SW 1271 (cell line): ENCODE measurements at regions not wholly inside any gene's neighbourhood (a gene's known extent, or its start where the extent isn't known, plus 50 kb on each side); places are given as distances from the start of the nearest gene placed in this dataset.
A peak's percentile ranks its signal among the peaks of the same experiment; 100 is the strongest.

Source experiments
- DNase-seq, 2 experiments: peaks; one replicate each; lab custom pipeline; 2025; lab: John Stamatoyannopoulos, UW

DNA sequence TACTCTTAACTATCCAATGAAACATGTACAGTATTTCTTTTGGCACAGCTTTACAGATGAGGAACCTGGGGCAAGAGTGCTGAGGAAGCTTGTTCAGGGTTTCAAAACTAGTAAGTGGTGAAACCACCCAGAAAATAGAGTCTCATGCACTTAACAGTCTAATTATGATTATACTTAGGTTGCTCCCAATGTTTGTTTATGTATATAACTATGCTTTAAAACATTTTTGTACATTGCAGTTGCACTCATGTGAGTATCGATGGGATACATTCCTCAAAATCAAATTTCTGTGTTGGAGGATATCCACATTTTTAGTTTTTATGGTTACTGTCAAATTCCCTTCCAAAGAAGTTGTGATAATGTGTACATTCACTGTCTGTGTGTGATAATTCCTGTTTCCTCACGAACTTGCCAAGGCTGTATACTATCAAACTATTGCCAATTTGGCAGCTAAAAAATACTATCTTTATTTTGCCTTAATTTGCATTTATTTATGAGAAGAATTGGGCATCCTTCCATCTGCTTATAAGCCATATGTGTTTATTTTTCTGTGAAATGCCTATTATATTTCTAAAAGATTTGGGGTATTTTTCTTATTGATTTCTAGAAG is 143.9 kb upstream of the SSTR1 start:
- no peak for DNase-seq

DNA sequence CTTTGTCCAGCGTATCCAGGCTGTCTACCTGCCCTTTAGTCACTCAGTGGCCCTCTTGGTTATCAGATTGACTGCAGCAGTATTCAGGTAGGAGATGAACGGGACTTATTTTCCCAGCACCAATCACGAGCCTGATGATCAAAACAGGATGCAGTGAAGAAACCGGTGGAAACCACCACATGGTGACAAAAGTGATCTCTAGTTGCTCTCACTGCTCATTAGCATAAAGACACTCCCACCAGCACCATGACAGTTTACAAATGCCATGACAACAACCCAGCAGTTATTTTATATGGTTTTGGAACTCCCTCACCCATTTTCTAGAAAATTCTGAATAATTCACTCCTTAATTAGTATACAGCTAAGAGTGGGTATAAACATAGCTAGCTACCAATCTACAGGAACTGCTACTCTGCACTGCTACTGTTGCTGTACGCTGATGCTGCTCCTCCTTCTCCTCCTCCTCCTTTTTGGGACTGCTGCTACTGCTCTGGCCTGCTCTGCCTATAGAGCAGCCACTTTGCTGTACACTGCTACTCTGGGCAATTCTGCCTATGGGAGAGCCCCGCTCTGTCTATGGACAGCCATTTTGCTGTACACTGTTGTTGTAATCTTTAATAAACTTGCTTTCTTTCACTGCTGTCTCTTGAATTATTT is 142.5 kb upstream of the SSTR1 start:
- no peak for DNase-seq

DNA sequence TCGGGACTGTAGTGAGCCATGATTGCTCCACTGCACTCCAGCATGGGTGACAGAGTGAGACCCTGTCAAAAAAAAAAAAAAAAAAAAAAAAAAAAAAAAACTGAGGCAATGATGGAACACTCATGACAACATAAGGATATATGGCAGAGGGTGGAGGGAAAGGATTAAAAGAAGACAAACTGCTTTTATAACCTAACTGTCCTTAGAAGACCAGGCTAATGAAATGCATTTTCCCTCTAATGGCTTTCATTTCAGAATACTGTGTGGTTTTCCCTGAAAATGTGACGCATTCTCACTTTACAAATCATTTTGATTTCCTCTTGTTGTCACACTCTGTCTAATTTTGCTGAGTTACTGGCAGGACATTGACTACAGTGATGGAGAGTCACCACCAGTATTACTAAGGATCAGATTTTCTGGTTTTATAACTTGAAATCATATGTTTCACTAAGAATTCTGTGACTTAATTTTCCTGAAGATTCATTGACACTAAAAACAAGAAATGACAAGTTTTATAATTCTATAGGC is 137.6 kb upstream of the SSTR1 start:
- DNase-seq, result no peak

DNA sequence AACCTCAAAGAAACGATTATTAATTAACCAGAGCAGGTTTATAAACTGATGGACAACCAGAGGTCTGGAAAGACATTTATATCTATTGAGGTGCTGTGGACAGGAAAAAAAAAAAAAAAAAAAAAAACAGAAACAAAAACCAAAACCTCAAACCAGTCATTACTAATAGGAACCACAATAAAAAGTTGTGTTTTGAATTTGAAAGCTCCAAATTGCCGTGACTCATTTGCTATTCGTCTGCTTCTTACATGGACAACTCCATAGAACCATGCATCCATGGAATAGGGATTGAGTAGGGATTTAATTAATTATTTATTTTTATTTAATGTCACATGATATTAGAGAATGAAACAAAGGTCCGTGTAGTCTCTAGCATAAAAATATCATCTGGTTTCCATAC is 134.1 kb upstream of the SSTR1 start:
- no peak for DNase-seq

DNA sequence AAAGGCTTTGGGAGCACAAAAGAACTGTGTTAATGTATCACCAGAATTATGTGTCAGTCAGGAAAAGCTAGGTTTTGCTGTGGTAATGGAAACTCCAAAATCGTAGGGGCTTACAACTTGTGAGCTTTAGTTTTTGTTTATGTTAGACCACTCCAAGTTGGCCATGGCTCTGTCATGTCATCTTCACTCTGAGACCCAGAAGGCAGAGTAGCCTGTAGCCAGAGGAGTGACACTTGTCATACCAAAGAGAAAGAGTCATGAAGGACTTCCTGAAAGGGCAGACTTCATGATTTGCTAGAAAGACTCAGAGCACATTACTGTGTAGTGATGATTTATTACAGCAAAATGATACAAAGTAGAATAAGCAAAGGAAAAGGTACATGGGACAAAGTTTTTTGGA is 133.6 kb upstream of the SSTR1 start:
- no peak for DNase-seq

DNA sequence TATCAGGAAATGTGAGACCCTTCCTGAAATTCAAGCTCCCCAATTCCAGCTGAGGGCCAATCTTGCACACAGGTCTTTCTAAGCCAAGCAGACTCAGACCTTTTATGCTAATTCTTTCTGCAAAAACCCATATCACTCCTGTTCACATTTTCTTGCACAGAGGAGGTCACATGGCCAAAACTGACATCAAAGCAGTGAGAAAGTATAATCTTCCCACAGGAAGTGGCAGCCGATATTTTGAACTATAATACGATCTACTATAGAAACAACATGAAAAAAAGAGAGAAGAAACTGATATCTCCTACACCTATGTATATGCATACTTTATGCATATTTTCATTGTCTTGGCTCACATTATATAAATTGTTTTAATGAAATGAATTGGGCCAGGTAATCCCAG is 132.9 kb upstream of the SSTR1 start:
- no peak for DNase-seq

DNA sequence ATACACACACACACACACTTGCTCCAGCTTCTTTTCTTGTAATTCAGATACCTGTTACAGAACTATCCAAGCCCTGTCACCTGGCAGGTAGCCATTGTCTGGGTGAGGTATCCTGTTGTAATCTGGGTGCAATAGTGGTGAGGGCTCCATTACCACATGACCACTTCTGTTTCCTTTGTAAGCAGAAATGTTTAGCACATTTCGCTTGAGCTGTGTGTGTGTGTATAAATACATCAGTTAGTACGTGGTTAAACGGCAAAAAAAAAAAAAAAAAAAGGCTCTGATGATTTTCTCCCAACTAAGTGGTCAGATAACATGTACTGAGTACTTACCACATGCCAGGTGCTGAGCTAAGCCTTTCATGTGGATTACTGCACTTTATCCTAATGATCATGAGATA is 129.3 kb upstream of the SSTR1 start:
- no peak for DNase-seq

DNA sequence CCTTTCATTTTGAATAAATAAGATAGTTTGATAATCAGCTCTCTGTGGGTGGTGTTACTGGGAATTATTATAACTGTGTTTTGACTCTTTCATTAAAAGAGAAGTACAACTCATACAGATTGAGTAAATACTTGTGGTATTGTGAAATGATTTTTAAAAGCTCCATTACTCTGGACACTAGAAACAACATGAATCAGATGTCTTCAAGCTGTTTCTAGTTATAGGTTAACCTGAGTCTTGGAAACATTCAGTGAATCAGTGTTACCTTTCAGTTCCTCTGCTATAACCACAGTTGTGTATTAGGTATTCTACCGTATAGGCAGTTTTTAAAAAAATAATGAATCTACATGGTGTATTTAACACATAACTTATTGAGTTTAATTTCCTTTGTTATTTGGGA is 128.4 kb upstream of the SSTR1 start:
- no peak for DNase-seq

DNA sequence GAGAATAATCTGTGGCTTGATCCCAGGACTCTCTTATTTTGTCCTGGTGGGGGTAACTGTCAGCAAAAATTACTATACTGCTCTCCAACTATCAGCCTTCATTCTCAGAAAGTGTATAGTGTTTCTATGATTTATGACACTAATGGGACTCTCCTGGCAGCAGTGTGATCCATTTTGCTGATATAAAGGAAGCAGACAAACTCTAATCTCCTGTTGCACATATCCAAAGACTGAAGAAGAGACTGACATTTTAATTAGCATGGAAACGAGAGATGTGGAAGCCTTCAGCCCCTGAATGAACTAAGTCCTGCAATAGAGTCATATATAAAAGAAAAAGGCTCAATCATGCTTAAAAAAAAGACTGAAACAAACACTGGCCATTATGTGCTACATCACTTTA is 127.8 kb upstream of the SSTR1 start:
- no peak for DNase-seq

DNA sequence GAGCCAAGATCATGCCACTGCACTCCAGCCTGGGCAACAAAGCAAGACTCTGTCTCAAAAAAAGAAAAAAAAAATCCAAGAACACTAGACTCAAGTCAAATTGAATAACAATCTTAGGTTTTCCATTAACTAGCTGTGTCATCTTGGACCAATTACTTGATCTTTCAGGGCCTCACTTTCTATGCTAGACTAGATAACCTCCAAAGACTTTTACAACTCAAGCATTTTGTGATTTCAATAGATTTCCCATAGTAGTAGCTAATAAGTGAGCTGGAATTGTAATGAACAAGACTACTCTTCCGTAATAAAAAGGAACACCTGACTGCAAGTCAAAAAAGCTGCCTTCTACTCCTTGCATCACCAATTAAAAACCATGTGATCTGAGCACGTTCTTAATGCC is 127.0 kb upstream of the SSTR1 start:
- DNase-seq, result no peak

DNA sequence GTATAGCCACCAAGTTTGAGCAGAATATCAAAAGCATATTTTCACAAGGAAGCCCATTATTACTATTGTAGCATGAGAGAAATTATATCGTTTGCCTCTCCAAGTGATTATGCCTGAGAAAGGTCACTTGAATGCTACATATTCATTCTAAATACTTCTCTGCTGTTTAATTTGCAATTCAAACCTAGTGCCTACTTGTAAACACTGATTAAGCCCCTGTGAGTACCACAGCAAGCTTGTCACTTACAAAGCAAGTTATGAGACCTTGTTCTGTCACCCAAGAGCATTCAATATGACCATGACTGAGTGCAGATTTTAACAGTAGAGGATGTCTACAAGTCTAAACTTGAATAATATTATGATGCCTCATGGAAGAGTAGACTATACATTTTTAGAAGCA is 124.7 kb upstream of the SSTR1 start:
- DNase-seq, result no peak

DNA sequence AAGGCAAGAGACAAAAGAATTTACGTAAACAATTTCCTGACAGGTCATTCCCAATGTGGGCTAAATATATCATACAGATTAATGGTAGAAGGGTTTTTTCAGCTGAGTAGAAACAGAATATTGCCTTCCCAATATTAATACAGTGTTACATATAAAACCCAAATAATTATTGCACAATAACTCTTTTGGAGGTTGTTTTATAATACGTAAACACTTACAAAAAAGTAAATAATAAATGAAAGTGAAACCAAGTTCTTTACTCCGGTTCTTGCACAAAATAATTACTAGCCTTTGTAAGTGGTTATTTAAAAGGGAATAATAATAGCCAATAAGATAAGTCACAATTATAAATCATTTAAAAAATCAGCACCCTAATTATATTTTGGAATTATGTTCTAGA is 118.6 kb upstream of the SSTR1 start:
- DNase-seq, result no peak

DNA sequence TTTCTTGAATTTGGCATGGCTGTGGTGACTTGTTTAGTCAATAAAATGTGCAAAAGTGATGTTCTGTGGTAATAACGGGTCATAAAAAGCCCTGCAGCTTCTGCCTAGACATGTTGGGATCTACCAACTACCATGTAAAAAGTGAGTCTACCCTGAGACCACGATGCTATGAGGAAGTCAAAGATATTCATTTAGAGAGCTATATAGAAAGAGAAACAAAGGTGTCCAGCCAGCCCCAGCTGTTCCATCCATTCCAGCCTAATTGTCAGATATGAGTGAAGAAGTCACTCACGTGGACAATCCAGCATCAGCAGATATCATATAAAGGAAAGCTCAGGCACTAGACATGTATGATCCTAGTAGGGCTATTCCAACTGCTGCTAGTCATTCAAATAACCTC is 117.2 kb upstream of the SSTR1 start:
- no peak for DNase-seq

DNA sequence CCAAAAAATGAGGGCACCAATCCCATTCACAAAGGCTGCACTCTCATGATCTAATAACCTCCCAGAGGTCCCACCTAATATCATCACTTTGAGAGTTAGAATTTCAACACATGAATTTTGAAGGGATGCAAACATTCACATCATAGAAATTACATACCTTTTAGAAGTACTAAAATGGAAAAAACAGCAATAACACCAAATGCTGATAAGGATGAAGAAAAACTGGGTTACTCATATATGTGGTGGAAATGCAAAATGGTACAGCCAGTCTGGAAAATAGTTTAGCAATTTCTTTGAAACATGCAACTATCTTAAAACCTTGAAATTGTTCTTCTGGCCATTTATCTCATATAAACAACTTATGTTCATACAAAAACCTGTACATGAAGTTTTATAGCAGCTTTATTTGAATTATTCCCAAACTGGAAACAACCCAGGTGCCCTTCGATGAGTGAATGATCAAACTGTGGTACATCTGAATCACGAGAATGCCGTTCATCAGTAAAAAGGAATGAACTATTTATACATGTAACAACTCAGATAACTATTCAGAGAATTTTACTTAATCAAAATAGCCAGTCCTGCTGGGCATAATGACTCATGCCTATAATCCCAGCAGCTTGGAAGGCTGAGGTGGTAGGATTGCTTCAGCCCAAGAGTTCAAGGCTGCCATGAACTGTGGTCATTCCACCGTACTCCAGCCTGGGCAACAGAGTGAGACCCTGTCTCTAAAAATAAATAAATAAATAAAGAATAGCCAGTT is 109.4 kb upstream of the SSTR1 start:
- DNase-seq, result peak; percentile 64 to 66

DNA sequence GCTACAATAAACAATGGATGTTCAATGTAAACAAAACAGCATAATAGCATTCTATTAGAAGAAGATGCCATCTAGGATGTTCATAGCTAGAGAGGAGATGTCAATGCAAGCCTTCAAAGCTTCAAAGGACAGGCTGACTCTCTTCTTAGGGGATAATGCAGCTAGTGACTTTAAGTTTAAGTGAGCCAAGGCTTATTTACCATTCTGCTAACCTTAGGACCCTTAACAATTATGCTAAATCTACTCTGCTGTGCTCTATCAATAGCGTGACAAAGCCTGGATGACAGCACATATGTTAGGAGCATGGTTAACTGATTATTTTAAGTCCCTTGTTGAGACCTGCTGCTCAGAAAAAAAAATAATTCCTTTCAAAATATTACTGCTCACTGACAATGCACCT is 106.0 kb upstream of the SSTR1 start:
- DNase-seq, result no peak

DNA sequence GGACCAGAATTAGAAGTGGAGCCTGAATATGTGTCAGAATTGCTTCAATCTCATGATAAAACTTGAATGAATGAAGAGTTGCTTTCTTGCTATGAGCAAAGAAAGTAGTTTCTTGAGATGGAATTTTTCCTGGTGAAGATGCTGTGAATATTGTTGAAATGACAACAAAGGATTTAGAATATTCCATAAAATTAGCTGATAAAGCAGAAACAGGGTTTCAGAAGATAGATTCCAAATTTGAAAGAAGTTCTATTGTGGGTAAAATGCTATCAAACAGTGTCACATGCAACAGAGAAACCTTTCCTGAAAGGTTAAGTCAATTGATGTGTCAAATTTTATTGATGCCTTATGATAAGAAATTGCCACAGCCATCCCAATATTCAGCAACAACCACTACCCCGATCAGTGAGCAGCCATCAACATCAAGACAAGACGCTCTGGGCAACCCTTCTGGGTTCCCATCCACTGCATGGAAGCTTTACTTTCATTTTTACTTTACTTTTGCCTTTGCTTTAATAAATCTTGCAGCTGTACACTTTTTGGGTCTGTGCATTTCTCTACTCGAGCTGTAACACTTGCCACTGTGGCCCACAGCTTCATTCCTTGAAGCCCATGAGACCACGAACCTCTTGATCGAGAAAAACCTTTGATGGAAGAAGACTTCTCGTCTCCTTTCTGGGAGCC is 104.0 kb upstream of the SSTR1 start:
- no peak for DNase-seq

DNA sequence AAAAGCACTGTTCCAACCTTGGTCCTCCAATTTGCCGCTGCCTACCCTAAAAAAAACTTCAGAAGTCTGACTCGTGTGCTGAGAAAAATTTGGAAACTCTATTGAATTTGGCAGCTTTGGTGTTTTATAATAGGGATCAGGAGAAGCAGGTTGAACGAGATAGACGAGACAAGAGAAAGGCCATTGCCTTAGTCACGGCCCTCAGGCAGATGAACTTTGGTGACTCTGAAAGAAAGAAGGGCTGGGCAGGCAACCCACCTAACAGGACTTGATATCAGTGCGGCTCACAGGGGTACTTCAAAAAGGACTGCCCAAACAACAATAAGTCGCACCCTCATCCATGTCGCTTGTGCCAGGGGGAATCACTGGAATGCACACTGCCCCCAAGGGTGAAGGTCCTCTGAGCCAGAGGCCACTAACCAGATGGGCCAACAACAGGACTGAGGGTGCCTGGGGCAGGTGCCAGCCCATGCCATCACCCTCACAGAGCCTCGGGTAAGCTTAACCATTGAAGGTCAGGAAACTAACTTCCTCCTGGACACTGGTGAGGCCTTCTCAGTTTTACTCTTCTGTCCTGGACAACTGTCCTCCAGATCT is 102.5 kb upstream of the SSTR1 start:
- no peak for DNase-seq

DNA sequence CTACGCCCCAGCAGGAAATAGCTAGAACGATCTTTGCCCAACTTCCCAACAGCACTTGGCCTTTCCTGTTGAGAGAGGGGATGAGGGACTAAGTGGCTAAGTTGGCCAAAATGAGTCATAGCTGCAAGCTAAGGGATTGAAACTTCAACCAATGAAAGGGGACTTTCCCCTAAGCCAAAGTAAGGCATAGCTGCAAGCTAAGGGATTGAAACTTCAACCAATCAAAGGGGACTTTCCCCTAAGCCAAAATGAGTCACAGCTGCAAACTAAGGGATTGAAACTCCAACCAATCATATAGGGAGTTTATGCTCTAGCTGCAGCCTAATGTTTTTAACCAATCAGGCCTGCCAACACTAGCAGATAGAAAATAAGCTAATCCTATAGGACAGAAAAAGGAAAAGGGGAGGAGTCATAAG is 100.5 kb upstream of the SSTR1 start:
- no peak for DNase-seq

DNA sequence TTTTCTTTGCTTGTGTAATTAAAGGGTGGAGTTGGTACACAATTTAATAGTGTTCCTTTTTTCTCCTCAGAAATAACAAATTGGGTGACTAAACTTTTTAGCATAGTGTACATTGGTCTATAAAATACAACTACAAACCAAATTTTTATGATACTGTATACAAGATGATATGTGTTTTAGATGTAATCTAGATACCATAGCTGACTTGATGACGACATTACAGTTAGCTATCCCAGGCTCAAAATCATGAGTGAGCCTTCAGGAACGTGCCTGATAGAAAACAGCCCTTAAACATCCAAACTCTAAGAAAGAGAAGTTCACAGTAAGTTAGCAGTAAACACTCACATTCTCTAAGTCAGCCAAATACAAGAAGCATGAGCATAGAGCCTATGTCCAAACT is 99.0 kb upstream of the SSTR1 start:
- DNase-seq, result no peak

DNA sequence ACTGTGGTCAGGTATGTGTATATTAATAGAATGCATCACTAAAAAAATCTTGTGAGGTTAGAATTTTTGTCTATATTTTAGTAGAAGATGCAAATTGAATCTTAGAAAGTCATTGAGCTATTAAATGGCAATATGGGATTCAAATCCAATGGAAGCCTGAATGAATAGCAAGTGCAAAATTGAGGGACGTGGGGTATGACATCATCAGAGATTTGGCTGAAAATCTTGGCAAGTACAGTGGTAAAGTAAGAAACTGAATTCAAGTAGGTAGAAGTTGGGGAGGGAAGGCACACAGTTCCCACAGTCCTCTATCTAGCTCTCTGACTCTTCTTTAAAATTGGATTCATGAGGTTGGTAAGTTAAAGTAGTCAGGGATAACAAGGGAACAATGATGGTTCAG is 97.4 kb upstream of the SSTR1 start:
- no peak for DNase-seq

DNA sequence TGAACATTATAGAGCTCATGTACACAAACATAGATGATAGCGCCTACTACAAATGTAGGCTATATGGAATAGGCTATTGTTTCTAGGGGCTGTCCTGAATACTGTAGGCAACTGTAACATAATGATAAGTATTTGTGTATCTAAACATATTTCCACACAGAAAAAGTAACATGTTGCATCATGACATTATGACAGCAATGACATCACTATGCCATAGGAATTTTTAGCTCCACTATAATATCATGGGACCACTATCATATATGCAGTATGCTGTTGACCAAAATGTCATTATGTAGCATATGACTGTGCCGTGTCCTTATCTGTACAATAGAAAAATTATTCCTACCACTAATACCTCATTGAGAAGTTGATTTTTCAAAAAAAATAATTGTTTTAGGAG is 96.7 kb upstream of the SSTR1 start:
- DNase-seq, result no peak

DNA sequence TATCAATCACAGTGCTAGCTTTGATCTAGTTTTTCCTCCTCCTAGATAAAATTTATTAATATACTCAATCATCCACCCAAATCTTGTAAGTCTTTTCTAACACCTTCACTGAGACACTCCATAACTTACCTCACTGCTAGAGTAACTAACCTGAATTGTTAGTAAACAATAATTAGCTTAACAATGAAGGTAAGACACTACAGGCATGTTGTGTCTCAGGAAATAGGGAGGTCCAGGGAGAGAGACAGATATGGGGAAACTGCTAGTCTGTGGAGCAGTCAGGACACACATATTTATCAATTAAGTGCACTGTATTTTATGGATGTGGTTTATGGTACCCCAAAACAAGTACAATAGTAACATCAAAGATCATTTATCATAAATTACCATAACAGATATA is 94.2 kb upstream of the SSTR1 start:
- no peak for DNase-seq
